GM12875 (cell line): ENCODE measurements at regions not wholly inside any gene's neighbourhood (a gene's known extent, or its start where the extent isn't known, plus 50 kb on each side); places are given as distances from the start of the nearest gene placed in this dataset.
"Not testable (repeated sequence)": the region's sequence is repeated elsewhere in the genome, so short reads cannot be mapped to it uniquely, and the experiment has no call there.

ENCODE experiments used
- H3K4me3 ChIP-seq: one replicate; pipeline ENCODE4 v1.5.1; 2011; ENCODE audit warnings: low read depth, low read length, control low read depth
- TF ChIP-seq, protein P1 (sequence below): IDR thresholded peaks from 2 replicates; pipeline ENCODE4 v1.5.1; 2011; ENCODE audit warnings: low read depth, mild to moderate bottlenecking, control low read depth, inconsistent platforms, low read length, moderate library complexity, borderline replicate concordance; ENCODE audit not compliant: insufficient read depth

DNA sequence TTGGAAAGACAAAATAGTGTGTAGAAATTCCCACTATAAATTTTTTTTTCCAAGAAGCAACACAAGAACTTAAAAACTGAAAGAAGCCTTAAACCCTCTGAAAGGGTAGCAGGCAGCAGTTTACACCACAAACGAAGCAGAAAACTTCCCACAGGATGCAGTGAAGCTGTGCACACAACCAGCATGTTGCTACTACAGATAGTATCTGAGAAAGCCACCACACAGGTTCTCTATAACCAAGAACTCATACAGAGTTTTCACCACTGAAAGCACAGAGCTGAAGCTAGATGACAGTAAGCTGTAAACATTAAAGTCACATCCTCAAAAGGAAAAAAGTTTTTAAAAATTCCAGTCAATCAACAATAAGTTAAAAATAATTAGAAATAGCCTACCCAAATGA lies 333.6 kb upstream of the MON1B start:
- H3K4me3 ChIP-seq = no peak overlapping the region
- TF ChIP-seq, protein P1, sequence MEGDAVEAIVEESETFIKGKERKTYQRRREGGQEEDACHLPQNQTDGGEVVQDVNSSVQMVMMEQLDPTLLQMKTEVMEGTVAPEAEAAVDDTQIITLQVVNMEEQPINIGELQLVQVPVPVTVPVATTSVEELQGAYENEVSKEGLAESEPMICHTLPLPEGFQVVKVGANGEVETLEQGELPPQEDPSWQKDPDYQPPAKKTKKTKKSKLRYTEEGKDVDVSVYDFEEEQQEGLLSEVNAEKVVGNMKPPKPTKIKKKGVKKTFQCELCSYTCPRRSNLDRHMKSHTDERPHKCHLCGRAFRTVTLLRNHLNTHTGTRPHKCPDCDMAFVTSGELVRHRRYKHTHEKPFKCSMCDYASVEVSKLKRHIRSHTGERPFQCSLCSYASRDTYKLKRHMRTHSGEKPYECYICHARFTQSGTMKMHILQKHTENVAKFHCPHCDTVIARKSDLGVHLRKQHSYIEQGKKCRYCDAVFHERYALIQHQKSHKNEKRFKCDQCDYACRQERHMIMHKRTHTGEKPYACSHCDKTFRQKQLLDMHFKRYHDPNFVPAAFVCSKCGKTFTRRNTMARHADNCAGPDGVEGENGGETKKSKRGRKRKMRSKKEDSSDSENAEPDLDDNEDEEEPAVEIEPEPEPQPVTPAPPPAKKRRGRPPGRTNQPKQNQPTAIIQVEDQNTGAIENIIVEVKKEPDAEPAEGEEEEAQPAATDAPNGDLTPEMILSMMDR = no peak

DNA sequence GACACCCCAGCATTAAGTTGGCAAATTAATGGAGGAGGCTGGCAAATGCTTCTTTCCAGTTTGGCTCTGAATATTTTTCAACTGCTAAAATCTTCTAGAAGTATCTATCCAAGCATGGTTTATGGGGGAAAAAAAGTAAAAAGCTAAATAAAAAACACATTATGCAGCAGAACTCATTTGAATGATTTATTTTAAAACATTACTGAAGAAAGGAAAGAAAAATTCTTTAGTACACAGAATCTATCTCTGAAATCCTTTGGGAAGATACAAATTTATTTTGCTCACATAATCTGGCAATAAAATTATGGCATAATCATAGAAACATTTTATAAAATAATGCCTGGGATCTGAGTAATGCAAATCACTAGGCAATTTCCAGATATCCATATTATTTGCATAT lies 328.1 kb upstream of the MON1B start:
- TF ChIP-seq, protein P1 = no peak
- no peak overlapping the region for H3K4me3 ChIP-seq

DNA sequence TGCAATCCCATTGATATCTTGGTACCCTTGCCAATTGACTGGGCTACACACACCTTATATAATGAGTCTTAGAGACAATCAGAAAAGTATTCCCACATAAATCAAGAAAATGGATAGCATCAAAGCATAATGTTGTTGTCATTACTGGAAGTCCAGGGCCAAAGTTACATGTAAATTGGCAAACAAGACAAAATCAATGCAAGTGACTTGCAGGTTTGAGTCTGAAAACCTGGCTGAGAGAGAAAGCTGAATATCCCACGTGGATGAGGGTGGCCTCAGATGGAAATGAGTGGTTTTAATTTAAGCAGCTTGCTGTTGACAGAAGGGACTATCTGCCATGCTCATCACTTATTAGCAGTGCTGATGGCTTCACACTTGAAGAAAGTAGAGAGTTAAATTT lies 324.0 kb upstream of the MON1B start:
- TF ChIP-seq, protein P1 = no peak
- no peak overlapping the region for H3K4me3 ChIP-seq

DNA sequence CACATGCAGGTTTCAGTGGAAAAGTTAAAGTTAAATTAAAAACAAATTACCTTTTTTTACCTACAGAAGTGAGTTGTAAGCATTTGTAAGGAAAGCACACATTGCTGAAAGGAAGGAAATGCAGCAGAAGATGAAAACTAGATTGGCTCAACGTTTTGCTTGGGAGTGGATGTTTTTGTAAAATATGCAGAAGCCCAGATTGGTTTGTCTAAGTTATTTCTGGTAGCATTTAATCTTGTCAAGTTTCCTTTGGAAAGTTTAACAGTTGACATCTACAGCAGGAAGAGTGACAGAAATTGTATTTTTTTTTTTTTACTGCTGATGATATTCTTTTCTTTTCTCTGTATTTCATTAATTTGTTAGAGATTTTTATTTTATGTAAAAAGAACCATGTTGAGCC lies 315.1 kb upstream of the MON1B start:
- no peak overlapping the region for H3K4me3 ChIP-seq
- TF ChIP-seq, protein P1 = no peak

DNA sequence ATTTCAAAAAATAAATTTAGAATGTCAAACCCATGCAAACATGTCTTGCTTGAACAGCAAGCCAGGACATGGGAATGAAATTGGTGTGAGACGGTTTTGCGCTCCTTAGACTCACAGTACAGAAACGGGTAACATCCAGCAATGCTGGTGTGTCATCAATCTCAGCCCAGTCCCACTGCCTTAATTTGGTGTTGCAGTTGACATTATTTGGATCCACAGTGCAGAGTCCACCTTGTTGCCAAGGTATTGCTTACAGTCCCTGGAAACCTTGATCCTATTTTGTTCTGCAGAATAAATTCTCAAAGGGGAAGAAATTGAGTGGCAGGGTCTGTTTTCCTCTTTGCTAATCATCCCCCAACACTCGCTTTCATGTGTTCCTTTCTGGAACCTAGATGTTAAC lies 311.6 kb upstream of the MON1B start:
- no peak overlapping the region for H3K4me3 ChIP-seq
- TF ChIP-seq, protein P1 = no peak

DNA sequence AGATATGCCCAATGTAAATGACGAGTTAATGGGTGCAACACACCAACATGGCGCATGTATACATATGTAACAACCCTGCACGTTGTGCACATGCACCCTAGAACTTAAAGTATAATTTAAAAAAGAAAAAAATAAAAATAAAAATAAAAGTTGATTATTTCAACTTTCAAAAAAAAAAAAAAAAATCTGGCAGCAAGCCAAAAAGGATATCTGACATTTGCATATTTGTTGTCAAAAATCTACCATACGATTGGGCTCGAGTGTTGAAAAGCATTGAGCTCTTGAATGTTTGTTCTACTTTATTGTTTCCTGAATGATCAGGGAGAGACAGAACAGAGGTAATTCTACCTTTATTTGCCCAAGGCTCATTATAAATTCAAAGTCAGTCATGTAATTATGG lies 310.5 kb upstream of the MON1B start:
- H3K4me3 ChIP-seq = not testable (repeated sequence)

DNA sequence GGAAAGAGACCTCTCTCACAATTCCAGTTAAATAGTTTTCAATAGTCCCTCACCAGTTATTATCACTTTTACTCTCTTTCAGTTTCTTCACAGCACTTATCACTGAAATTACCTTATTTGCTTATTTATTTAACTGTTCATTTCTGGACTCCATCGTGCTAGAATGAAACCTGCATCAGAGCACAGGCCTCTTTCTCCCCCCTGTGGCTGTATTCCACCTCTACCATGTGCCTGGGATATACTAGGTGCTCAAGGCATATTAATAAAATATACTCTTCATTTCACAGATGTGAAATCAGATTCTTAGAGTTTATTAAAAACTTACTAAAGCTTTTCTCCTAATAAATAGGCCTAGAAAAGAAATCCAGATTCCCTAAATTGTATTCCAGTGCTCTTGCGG lies 308.9 kb upstream of the MON1B start:
- TF ChIP-seq, protein P1 = no peak
- no peak overlapping the region for H3K4me3 ChIP-seq

DNA sequence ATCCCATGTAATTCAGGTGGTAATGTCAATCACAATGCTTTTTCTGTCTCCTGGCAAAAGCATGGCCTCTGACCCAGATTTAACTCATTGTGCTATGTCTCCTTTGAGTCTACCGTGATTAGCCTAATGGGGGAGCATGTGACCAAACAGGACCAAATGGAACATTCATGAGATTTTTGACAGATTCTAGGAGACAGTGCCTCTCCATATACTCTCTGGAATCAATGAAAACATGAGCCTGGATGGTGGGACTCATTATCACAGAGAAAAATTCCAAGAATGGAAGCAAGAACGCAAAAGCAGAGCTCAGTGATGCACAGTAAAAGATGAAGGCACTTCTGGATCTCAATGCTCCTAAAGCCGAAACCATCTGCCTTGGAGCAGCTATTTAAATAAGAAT lies 307.9 kb upstream of the MON1B start:
- TF ChIP-seq, protein P1 = no peak
- H3K4me3 ChIP-seq = no peak overlapping the region
